ENCODE measurements at regions not wholly inside any gene's neighbourhood (a gene's known extent, or its start where the extent isn't known, plus 50 kb on each side); places are given as distances from the start of the nearest gene placed in this dataset.

DNA sequence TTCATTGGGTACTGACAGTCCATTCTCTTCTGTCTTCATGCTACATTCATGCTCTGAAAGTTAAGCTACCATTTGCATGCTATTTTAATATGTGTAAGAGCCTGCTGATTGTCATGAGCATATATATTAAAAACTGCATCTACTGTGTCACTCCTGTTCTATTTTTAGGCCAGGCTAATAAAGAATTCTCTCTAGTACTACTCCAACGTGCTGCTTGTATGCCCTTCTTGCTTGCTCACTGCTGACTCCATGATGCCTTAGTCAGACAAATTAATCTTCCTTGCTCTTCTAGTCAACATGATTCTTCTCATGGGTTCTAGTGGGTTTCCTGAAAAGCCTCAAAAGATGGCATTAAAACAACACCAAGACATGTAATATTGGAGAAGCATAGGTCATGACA lies 1600.1 kb downstream of the DPP10 start:
- Histone ChIP-seq H3K27me3 (ENCODE audit: low read length) (no peaks in the 10 kb centered on the region), H3K4me2 (ENCODE audit: low read length) (no peak overlapping the region), H2AFZ (ENCODE audit: low read length) (no peak overlapping the region), H3K36me3 (ENCODE audit: low read depth, low read length) (no peaks in the 10 kb centered on the region), H4K20me1 (ENCODE audit: low read length) (no peaks in the 10 kb centered on the region), H3K27ac (ENCODE audit: low read length) (no peak overlapping the region), H3K79me2 (ENCODE audit: low read length) (no peaks in the 10 kb centered on the region), H3K9ac (ENCODE audit: low read length) (no peak overlapping the region), H3K9me3 (ENCODE audit: low read length) (no peaks in the 10 kb centered on the region), H3F3A (ENCODE audit: low read length, unreplicated experiment) (no peaks in the 10 kb centered on the region), H3K9me2 (replicated peaks; ENCODE audit: low read length) (no peaks in the 10 kb centered on the region), H3K4me1 (ENCODE audit: insufficient read depth, low read length) (no peaks in the 10 kb centered on the region), H3K4me3 (ENCODE audit: low read length) (no peak overlapping the region)
- CTCF ChIA-PET, result no interaction called here
- no peak for ATAC-seq
- TF ChIP-seq, protein P1, sequence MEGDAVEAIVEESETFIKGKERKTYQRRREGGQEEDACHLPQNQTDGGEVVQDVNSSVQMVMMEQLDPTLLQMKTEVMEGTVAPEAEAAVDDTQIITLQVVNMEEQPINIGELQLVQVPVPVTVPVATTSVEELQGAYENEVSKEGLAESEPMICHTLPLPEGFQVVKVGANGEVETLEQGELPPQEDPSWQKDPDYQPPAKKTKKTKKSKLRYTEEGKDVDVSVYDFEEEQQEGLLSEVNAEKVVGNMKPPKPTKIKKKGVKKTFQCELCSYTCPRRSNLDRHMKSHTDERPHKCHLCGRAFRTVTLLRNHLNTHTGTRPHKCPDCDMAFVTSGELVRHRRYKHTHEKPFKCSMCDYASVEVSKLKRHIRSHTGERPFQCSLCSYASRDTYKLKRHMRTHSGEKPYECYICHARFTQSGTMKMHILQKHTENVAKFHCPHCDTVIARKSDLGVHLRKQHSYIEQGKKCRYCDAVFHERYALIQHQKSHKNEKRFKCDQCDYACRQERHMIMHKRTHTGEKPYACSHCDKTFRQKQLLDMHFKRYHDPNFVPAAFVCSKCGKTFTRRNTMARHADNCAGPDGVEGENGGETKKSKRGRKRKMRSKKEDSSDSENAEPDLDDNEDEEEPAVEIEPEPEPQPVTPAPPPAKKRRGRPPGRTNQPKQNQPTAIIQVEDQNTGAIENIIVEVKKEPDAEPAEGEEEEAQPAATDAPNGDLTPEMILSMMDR (conservative IDR thresholded peaks at IDR 0.05; ENCODE audit: low read depth, low read length), result no peak
- TF ChIP-seq EZH2 (IDR thresholded peaks at IDR 0.05; ENCODE audit: low read length, unreplicated experiment), result no peak
- TF ChIP-seq EZH2phosphoT487 (IDR thresholded peaks at IDR 0.05; ENCODE audit: borderline replicate concordance, low read length), result no peak
- POLR2A ChIA-PET (ENCODE audit: unreplicated experiment), result no interaction called here
- intact Hi-C loops (cut with micrococcal nuclease), result no loop called here
- no TSS peak for BruUV-seq (replicated peaks)
- no peak for DNase-seq

DNA sequence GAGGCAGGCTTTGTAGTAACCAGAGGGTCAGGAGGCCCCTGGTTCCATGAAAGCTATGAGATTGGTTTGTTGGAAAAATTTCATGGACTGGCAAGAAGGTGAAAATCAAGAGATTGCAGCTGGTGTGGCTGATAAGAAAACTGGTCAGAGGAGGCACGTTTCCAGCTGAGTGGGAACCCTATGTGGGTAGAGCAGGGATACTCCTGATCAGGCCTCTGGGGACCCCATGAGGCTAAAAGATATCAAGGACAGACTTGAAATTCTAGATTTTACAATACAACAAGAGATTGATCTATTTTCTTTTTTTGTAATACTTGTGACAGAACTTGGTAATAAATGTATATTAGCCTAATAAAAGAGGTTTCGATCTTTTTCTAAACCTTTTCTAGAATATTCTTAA lies 1615.1 kb downstream of the DPP10 start:
- ATAC-seq, result no peak
- H3K9ac ChIP-seq (ENCODE audit: low read length), result no peak overlapping the region
- intact Hi-C loops (cut with micrococcal nuclease), result no loop called here
- H4K20me1 ChIP-seq (ENCODE audit: low read length), result no peaks in the 10 kb centered on the region
- H3K9me3 ChIP-seq (ENCODE audit: low read length), result 0 out of 2 replicates have a peak, but pooled peaks cover 3% of the 10 kb centered on the region
- H3K4me3 ChIP-seq (ENCODE audit: low read length), result no peak overlapping the region
- DNase-seq, result no peak
- no TSS peak for BruUV-seq (replicated peaks)
- CTCF ChIA-PET, result no interaction called here
- H3K9me2 ChIP-seq (replicated peaks; ENCODE audit: low read length), result no peaks in the 10 kb centered on the region
- no peak overlapping the region for H2AFZ ChIP-seq (ENCODE audit: low read length)
- POLR2A ChIA-PET (ENCODE audit: unreplicated experiment), result no interaction called here
- no peaks in the 10 kb centered on the region for H3F3A ChIP-seq (ENCODE audit: low read length, unreplicated experiment)
- H3K27ac ChIP-seq (ENCODE audit: low read length), result no peak overlapping the region
- no peaks in the 10 kb centered on the region for H3K36me3 ChIP-seq (ENCODE audit: low read depth, low read length)
- H3K4me1 ChIP-seq (ENCODE audit: insufficient read depth, low read length), result no peaks in the 10 kb centered on the region
- H3K79me2 ChIP-seq (ENCODE audit: low read length), result no peaks in the 10 kb centered on the region
- no peak overlapping the region for H3K4me2 ChIP-seq (ENCODE audit: low read length)
- no peaks in the 10 kb centered on the region for H3K27me3 ChIP-seq (ENCODE audit: low read length)
- no peak for TF ChIP-seq EZH2 (IDR thresholded peaks at IDR 0.05; ENCODE audit: low read length, unreplicated experiment)
- no peak for TF ChIP-seq EZH2phosphoT487 (IDR thresholded peaks at IDR 0.05; ENCODE audit: borderline replicate concordance, low read length)
- TF ChIP-seq, protein P1 (conservative IDR thresholded peaks at IDR 0.05; ENCODE audit: low read depth, low read length), result no peak

DNA sequence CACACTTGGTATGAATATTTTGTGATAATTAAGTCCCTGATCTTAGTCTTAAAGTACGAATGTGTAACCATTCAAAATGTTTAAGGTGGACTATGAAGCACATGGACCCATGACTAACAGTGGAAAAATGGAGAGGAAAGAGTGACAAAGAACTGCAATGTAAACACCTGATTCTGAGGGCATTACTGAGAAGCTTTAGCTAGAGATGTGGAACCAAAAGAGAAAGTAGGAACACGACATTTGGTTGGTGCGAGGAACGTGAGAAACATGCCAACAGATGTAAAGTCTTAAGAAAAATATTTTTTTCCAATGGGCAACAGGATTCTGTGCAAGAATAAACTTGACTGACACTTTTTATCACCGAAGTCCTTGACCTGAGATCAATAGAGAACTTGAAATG lies 1618.6 kb downstream of the DPP10 start:
- Histone ChIP-seq H3K4me3 (ENCODE audit: low read length) (no peak overlapping the region), H3K4me1 (ENCODE audit: insufficient read depth, low read length) (no peaks in the 10 kb centered on the region), H3K9me2 (replicated peaks; ENCODE audit: low read length) (no peaks in the 10 kb centered on the region), H3K79me2 (ENCODE audit: low read length) (no peaks in the 10 kb centered on the region), H3K36me3 (ENCODE audit: low read depth, low read length) (no peaks in the 10 kb centered on the region), H3K9me3 (ENCODE audit: low read length) (0 out of 2 replicates have a peak, but pooled peaks cover 3% of the 10 kb centered on the region), H3F3A (ENCODE audit: low read length, unreplicated experiment) (no peaks in the 10 kb centered on the region), H4K20me1 (ENCODE audit: low read length) (no peaks in the 10 kb centered on the region), H3K4me2 (ENCODE audit: low read length) (no peak overlapping the region), H2AFZ (ENCODE audit: low read length) (no peak overlapping the region), H3K27me3 (ENCODE audit: low read length) (no peaks in the 10 kb centered on the region), H3K27ac (ENCODE audit: low read length) (no peak overlapping the region), H3K9ac (ENCODE audit: low read length) (no peak overlapping the region)
- no peak for TF ChIP-seq EZH2 (IDR thresholded peaks at IDR 0.05; ENCODE audit: low read length, unreplicated experiment)
- ATAC-seq (no peak), DNase-seq (no peak)
- ChIA-PET CTCF (no interaction called here), POLR2A (ENCODE audit: unreplicated experiment) (no interaction called here)
- intact Hi-C loops (cut with micrococcal nuclease), result no loop called here
- BruUV-seq (replicated peaks), result no TSS peak

Data from PC-3 (cell line).